HCT116 (cell line): ENCODE measurements at regions not wholly inside any gene's neighbourhood (a gene's known extent, or its start where the extent isn't known, plus 50 kb on each side); places are given as distances from the start of the nearest gene placed in this dataset.

Experiments
- ATAC-seq: fragments of 200-7000 bp; cut with Tn5 transposase; 2 replicates; pipeline ENCODE4 v1.9.1; 2020; ENCODE audit warnings: mild to moderate bottlenecking, moderate library complexity
- BruUV-seq: library from RNA; stranded (reverse); fragments of 400-500 nt; replicated peaks from 2 replicates; lab custom pipeline; 2021; lab: Mats Ljungman, UMichigan
- CTCF ChIA-PET: fragments of 300-600 bp; sonication (Branson Sonifier 250); formaldehyde crosslinking; loops from one replicate; lab custom pipeline; 2021; ENCODE audit warnings: antibody characterized with exemption; lab: Charles Lee
- POLR2A ChIA-PET: fragments of 300-600, 350-600 bp; sonication (Branson Sonifier 250); formaldehyde crosslinking; loops from one replicate; lab custom pipeline; 2021; ENCODE audit warnings: antibody characterized with exemption; lab: Charles Lee
- RAD21 ChIA-PET, 2 experiments: fragments of 300-600 bp; sonication (Branson Sonifier 250); formaldehyde crosslinking; loops; one replicate each; lab custom pipeline; 2023; ENCODE audit warnings: low total read pairs in 2 of 2; ENCODE audit not compliant: uncharacterized antibody in 2 of 2, unreplicated experiment in 2 of 2, low non-redundant PET in 1 of 2; lab: Charles Lee
- DNase-seq: peaks from one replicate; pipeline ENCODE4 v3.0.0-alpha.2; 2010; ENCODE audit warnings: low read depth, low spot score
- H2AFZ ChIP-seq: fragments of 200-600 bp; shearing (Covaris generic), sonication (generic); 2 replicates; pipeline ENCODE4 v1.6.1; 2017; ENCODE audit warnings: low read depth, mixed run types, mixed read lengths, antibody characterized with exemption, low read length; ENCODE audit not compliant: poor library complexity, severe bottlenecking
- H3K27ac ChIP-seq: 2 replicates; pipeline ENCODE4 v1.5.1; 2012; ENCODE audit warnings: low read depth, low read length
- H3K27me3 ChIP-seq: fragments of 200-600 bp; sonication (generic); 2 replicates; pipeline ENCODE4 v1.6.1; 2016; ENCODE audit warnings: mixed run types, low read length, mixed read lengths; ENCODE audit not compliant: insufficient read depth
- H3K36me3 ChIP-seq, 2 experiments: fragments of 200-500 bp in 1 of 2; fragments of 200-600 bp in 1 of 2; sonication (Bioruptor generic) in 1 of 2; sonication (generic) in 1 of 2; 2 replicates each; pipeline versions ENCODE4 v1.5.1 to v1.6.1; 2014 to 2016; ENCODE audit warnings: low read length in 2 of 2, inconsistent platforms in 1 of 2, mixed read lengths in 1 of 2, mixed run types in 1 of 2; ENCODE audit not compliant: insufficient read depth in 2 of 2, control insufficient read depth in 1 of 2
- H3K4me1 ChIP-seq, 2 experiments: fragments of 200-600 bp in 1 of 2; sonication (generic) in 1 of 2; 2 replicates each; pipeline versions ENCODE4 v1.5.1 to v1.6.1; 2012 to 2017; ENCODE audit warnings: low read length in 2 of 2, inconsistent platforms in 1 of 2, mild to moderate bottlenecking in 1 of 2, mixed read lengths in 1 of 2, mixed run types in 1 of 2, moderate library complexity in 1 of 2; ENCODE audit not compliant: insufficient read depth in 2 of 2, control insufficient read depth in 1 of 2
- H3K4me2 ChIP-seq: fragments of 200-600 bp; sonication (generic); 2 replicates; pipeline ENCODE4 v1.6.1; 2017; ENCODE audit warnings: mixed run types, low read length, mixed read lengths
- H3K4me3 ChIP-seq, 2 experiments: fragments of 200-600 bp in 1 of 2; sonication (generic) in 1 of 2; replicated peaks in 1 of 2; 2 replicates each; pipeline ENCODE4 v1.5.1; 2011 to 2016; ENCODE audit warnings: low read length in 2 of 2, control low read depth in 1 of 2, low read depth in 1 of 2, mild to moderate bottlenecking in 1 of 2, mixed read lengths in 1 of 2, mixed run types in 1 of 2
- H3K79me2 ChIP-seq: fragments of 200-600 bp; sonication (generic); 2 replicates; pipeline ENCODE4 v1.6.1; 2017; ENCODE audit warnings: mild to moderate bottlenecking, mixed run types, low read length, moderate library complexity, mixed read lengths; ENCODE audit not compliant: insufficient read depth
- H3K9ac ChIP-seq: fragments of 200-600 bp; sonication (generic); 2 replicates; pipeline ENCODE4 v1.6.1; 2016; ENCODE audit warnings: low read length, mixed read lengths
- H3K9me2 ChIP-seq: fragments of 200-600 bp; sonication (generic), shearing (Covaris generic); 2 replicates; pipeline ENCODE4 v1.6.1; 2017; ENCODE audit warnings: mixed run types, mild to moderate bottlenecking, moderate library complexity; ENCODE audit not compliant: insufficient read depth
- H3K9me3 ChIP-seq, 2 experiments: fragments of 200-500 bp in 1 of 2; fragments of 200-600 bp in 1 of 2; sonication (Bioruptor generic) in 1 of 2; sonication (generic) in 1 of 2; 2 replicates each; pipeline ENCODE4 v1.6.1; 2014 to 2017; ENCODE audit warnings: low read length in 2 of 2, mixed read lengths in 2 of 2, inconsistent platforms in 1 of 2, low read depth in 1 of 2, mild to moderate bottlenecking in 1 of 2, mixed run types in 1 of 2, moderate library complexity in 1 of 2; ENCODE audit not compliant: control insufficient read depth in 1 of 2, insufficient read depth in 1 of 2
- H4K20me1 ChIP-seq: fragments of 200-600 bp; sonication (generic), shearing (Covaris generic); 2 replicates; pipeline ENCODE4 v1.6.1; 2017; ENCODE audit warnings: mixed run types, mild to moderate bottlenecking, moderate library complexity; ENCODE audit not compliant: insufficient read depth
- CBX3 ChIP-seq: IDR thresholded peaks from 2 replicates; pipeline ENCODE4 v1.6.1; 2012; ENCODE audit warnings: low read depth
- CEBPB ChIP-seq: IDR thresholded peaks from 2 replicates; pipeline ENCODE4 v1.6.1; 2012; ENCODE audit warnings: low read depth
- EGR1 ChIP-seq: IDR thresholded peaks from 2 replicates; pipeline ENCODE4 v1.6.1; 2012; ENCODE audit warnings: low read depth
- ELF1 ChIP-seq: IDR thresholded peaks from 2 replicates; pipeline ENCODE4 v1.6.1; 2012; ENCODE audit warnings: low read depth, borderline replicate concordance
- EZH2phosphoT487 ChIP-seq: fragments of 200-600 bp; IDR thresholded peaks from 2 replicates; pipeline ENCODE4 v1.6.1; 2018; ENCODE audit warnings: antibody characterized with exemption, borderline replicate concordance
- JUND ChIP-seq: IDR thresholded peaks from 2 replicates; pipeline ENCODE4 v1.6.1; 2012
- MAX ChIP-seq: IDR thresholded peaks from 2 replicates; pipeline ENCODE4 v1.6.1; 2012
- RAD21 ChIP-seq: IDR thresholded peaks from 2 replicates; pipeline ENCODE4 v1.6.1; 2012; ENCODE audit warnings: low read depth, mild to moderate bottlenecking
- SP1 ChIP-seq: IDR thresholded peaks from 2 replicates; pipeline ENCODE4 v1.6.1; 2012; ENCODE audit warnings: low read depth
- SRF ChIP-seq: IDR thresholded peaks from 2 replicates; pipeline ENCODE4 v1.6.1; 2012; ENCODE audit warnings: low read depth
- YY1 ChIP-seq: IDR thresholded peaks from 2 replicates; pipeline ENCODE4 v1.6.1; 2011; ENCODE audit warnings: low read length, low read depth, moderate library complexity, mild to moderate bottlenecking; ENCODE audit not compliant: insufficient replicate concordance; ENCODE audit errors: extremely low read depth
- ZBTB33 ChIP-seq: IDR thresholded peaks from 2 replicates; pipeline ENCODE4 v1.6.1; 2011; ENCODE audit warnings: mild to moderate bottlenecking, low read length, moderate library complexity; ENCODE audit not compliant: insufficient replicate concordance; ENCODE audit errors: extremely low read depth
- ZFX ChIP-seq: fragments of 450-650 bp; IDR thresholded peaks from 2 replicates; pipeline ENCODE4 v1.6.1; 2017
- intact Hi-C: fragments of 100-400 bp; cut with micrococcal nuclease; formaldehyde crosslinking; loops from 2 replicates; pipeline ENCODE4 v1.10.0; 2022

DNA sequence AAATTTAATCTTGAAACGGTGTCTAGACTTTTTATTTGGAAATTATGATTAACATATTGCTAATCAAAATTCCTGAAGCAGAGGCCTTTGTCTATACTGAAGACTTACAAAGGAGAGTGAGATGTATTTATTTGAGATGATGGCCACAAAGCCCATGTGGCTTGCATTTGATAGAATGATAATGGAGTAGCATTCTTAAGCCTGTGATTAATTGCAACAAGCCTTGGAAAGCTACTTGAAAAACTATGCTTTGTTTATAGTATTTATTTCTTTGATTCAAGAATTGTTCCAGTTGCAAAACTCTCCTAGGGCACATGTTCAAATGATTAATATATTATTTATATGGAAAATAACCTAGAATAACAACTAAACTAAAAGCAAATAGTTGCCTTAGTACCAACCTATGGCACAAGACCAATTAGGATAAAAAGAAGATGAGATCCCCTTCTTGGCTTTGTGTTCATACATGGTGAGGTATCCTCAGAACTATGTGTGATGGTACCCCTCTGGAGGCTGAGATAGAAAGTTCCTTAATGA is 244.1 kb upstream of the TBL1XR1 start:
- Histone ChIP-seq H3K9me2 (no peaks in the 10 kb centered on the region), H2AFZ (peak overlapping the region; percentile 3), H3K9me3 (no peaks in the 10 kb centered on the region), H3K9ac (no peak overlapping the region), H4K20me1 (no peaks in the 10 kb centered on the region), H3K4me3 (no peak overlapping the region), H3K79me2 (no peaks in the 10 kb centered on the region), H3K4me1 (peaks cover 7 to 11% of the 10 kb centered on the region in 2 experiments; a peak in 3 of 4 replicates), H3K27me3 (no peaks in the 10 kb centered on the region), H3K36me3 (no peaks in the 10 kb centered on the region), H3K4me2 (no peak overlapping the region), H3K27ac (no peak overlapping the region)
- no TSS peak for BruUV-seq
- ChIA-PET POLR2A (no interaction called here), CTCF (no interaction called here), RAD21 (no interaction called here)
- no peak for DNase-seq
- ATAC-seq, result no peak
- intact Hi-C loops, result no loop called here
- TF ChIP-seq ZFX, result no peak
- TF ChIP-seq MAX, result no peak
- TF ChIP-seq EZH2phosphoT487, result no peak
- TF ChIP-seq ELF1, result no peak
- TF ChIP-seq CBX3, result no peak
- no peak for TF ChIP-seq JUND
- no peak for TF ChIP-seq SRF
- no peak for TF ChIP-seq EGR1
- no peak for TF ChIP-seq ZBTB33
- TF ChIP-seq RAD21, result no peak
- no peak for TF ChIP-seq SP1
- TF ChIP-seq YY1, result no peak
- TF ChIP-seq CEBPB, result no peak
